GM12872 (cell line): ENCODE measurements at regions not wholly inside any gene's neighbourhood (a gene's known extent, or its start where the extent isn't known, plus 50 kb on each side); places are given as distances from the start of the nearest gene placed in this dataset.

Experiments used
- TF ChIP-seq, protein P1 (sequence below): IDR thresholded peaks from 3 replicates; pipeline ENCODE4 v1.5.1; 2011; ENCODE audit warnings: low read depth, mild to moderate bottlenecking, low read length, moderate library complexity; ENCODE audit not compliant: insufficient read depth

DNA sequence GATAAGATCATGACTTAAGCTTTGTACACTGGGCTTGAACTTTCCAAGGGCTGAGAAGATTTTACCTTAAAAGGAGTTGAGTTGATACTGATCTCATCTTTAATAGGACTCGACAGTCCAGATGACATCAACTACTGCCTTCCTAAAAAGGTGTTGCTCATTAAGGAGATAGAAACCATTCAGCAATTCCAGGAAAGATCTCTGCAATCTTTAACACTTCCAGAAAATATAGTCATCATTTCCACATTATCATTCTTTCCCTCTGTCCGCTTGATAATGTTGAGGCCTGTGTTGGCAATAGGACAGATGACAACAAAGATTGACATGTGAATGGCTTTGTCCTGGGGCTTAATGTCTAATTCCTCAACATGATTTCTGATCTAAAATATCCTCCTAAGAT lies 145.4 kb upstream of the C1orf21 start:
- TF ChIP-seq, protein P1, sequence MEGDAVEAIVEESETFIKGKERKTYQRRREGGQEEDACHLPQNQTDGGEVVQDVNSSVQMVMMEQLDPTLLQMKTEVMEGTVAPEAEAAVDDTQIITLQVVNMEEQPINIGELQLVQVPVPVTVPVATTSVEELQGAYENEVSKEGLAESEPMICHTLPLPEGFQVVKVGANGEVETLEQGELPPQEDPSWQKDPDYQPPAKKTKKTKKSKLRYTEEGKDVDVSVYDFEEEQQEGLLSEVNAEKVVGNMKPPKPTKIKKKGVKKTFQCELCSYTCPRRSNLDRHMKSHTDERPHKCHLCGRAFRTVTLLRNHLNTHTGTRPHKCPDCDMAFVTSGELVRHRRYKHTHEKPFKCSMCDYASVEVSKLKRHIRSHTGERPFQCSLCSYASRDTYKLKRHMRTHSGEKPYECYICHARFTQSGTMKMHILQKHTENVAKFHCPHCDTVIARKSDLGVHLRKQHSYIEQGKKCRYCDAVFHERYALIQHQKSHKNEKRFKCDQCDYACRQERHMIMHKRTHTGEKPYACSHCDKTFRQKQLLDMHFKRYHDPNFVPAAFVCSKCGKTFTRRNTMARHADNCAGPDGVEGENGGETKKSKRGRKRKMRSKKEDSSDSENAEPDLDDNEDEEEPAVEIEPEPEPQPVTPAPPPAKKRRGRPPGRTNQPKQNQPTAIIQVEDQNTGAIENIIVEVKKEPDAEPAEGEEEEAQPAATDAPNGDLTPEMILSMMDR = no peak

DNA sequence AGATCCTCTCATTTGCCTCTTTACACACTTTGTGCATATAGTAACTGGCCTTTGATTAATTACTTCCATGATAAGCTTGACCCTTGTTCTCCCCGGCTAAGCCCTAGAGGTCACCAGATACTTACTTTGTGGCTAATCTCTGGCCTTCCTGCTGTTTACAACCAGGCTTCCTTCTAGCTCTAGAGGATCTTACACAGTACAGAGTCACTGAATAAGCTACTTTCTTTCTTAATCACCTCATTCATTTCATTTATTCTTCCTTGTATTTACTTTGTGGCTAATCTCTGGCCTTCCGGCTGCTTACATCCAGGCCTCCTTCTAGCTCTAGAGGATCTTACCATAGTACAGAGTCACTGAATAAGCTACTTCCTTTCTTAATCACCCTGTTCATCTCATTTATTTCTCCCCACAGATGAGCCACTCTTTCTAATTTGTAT lies 144.3 kb upstream of the C1orf21 start:
- TF ChIP-seq, protein P1 = no peak

DNA sequence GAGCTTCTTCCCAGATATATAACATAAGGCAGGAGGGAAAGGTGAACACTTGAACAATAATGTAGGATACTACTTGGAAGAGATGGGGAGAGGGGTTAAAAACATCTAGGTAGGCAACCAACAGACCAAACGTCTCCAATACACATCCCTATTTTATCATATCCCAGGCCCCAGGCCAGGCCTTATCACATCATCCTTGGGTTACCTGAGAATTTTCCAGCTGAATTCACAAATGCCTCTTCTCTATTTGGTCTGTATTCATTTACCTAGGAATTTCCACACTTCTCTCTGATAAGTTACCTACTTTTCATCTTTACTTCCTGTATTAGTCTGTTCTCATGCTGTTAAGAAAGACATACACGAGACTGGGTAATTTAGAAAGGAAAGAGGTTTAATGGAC lies 141.9 kb upstream of the C1orf21 start:
- TF ChIP-seq, protein P1 = no peak

DNA sequence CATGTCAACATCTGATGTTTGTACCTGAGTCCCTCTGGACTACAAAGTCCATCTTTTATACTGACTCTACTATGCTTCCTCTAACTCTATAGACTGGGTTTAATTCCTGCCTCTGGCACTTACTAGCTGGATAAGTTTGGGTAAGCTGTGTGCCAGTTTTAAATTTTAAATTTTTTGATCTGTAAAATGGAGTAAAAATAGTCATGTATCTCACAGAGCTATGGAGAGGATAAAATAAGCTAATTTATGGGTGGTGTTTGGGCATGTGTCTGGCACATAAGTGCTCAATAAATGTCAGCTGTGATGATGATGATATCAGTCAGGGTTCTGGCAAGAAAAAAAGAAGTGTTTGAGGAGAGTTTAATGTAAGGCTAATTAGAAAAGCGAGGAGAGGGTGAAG lies 139.2 kb upstream of the C1orf21 start:
- TF ChIP-seq, protein P1 = no peak

DNA sequence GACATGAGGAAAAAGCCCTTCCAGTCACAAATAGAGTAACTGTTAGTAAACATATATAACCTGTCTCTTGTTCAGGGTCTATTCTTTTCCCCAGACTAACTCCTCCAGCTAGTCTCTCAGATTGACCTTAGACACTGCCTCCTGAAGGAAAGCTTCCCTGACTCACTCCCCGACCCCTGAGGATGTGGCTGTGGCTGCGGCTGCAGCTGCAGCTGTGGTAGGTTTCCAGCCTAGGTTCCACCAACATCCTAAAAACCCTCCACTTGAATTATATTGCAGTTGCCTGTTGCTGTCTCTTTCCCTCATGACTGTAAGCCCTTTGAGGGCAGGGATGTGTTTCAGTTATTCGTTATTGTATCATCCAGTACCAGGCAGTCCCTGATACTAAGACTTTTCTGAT lies 132.9 kb upstream of the C1orf21 start:
- TF ChIP-seq, protein P1 = no peak

DNA sequence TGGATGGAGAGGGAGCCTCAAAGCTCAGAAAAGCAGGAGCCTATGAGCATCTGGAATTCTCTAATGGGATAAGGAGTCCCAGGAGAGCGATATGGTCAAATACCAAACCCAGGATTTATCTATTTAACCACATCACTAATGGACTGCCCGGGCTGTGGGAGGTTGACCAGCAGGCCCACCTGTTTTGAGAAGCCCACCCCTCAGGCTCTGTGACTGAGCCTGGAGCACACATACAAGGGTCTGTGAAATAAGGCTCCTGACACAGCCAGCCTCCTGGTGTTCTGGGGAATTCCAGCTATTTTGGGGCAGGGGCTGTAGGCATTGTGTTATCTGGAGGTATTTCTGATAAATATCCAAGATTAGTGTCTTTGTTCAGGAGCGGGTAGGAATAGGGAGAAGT lies 132.0 kb upstream of the C1orf21 start:
- TF ChIP-seq, protein P1 = no peak

DNA sequence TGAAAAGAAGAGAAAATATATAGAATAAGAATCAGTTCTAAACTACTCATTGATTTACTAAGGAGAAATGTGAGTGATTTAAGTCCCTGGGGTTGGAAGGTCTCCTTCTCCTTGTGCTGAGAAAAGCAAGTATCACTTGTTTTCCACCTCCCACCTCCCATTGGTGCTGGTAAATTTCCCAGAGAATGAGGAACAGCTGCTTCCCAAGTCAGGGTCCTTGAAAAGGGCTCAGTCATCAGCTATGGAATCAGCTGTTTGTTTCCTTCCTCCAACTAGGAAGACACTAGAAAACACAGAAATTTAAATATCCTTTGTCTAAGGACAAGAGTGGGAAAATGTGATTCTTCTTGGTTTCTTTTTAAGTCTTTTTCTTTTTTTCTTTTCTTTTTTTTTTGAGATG lies 131.3 kb upstream of the C1orf21 start:
- TF ChIP-seq, protein P1 = no peak

DNA sequence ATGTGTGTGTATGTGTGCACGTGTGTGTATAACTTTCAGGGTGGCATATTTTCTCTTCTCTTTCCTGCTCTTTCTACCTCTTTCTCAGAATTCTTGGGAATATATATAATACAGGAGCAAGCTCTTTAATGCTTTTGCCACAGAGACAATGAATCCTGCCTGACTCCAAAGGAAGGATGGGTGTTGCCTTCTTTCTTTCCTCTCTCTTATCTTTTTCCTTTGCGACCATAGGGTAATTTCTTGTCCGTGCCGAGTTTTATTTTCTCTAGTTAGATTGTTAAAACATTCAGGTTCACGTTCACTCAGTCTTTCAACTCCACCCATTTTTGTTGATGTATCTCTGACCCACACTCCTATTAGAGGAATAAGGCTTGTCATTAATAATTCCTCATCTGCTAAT lies 129.0 kb upstream of the C1orf21 start:
- TF ChIP-seq, protein P1 = no peak
